ENCODE measurements at regions not wholly inside any gene's neighbourhood (a gene's known extent, or its start where the extent isn't known, plus 50 kb on each side); places are given as distances from the start of the nearest gene placed in this dataset.

- no peak for TF ChIP-seq CTCF (IDR thresholded peaks at IDR 0.05)
Observed at GRCh38 chr5:159456261-159456660, 126.0 kb upstream of the IL12B start.

- TF ChIP-seq CTCF (IDR thresholded peaks at IDR 0.05) = no peak
Observed at GRCh38 chr5:159456722-159457465, 126.6 kb upstream of the IL12B start.

- no peak for TF ChIP-seq CTCF (IDR thresholded peaks at IDR 0.05)
Observed at GRCh38 chr5:159458217-159458711, 128.0 kb upstream of the IL12B start.

GRCh38 chr5:159459132-159459627 is 128.9 kb upstream of the IL12B start:
- TF ChIP-seq CTCF (IDR thresholded peaks at IDR 0.05) = no peak

GRCh38 chr5:159459951-159460538 is 129.8 kb upstream of the IL12B start:
- no peak for TF ChIP-seq CTCF (IDR thresholded peaks at IDR 0.05)

- TF ChIP-seq CTCF (IDR thresholded peaks at IDR 0.05) = no peak
Observed at GRCh38 chr5:159463590-159464321, 133.5 kb upstream of the IL12B start.

- no peak for TF ChIP-seq CTCF (IDR thresholded peaks at IDR 0.05)
Observed at GRCh38 chr5:159465604-159466003, 135.3 kb upstream of the IL12B start.

All from LNCAP (cell line).